Activated CD8-positive, alpha-beta memory T cell treated with anti-CD3 and anti-CD28 coated beads, Interleukin-2, amount 50 U/mL, for 24 hours (primary cell): ENCODE measurements at regions not wholly inside any gene's neighbourhood (a gene's known extent, or its start where the extent isn't known, plus 50 kb on each side); places are given as distances from the start of the nearest gene placed in this dataset.
"Not testable (repeated sequence)": the region's sequence is repeated elsewhere in the genome, so short reads cannot be mapped to it uniquely, and the experiment has no call there.

Experiments
- DNase-seq: peaks from one replicate; pipeline ENCODE4 v3.0.0-alpha.2; 2020; ENCODE audit errors: extremely low read depth

GRCh38 chr12:116430911-116431565, 128.1 kb upstream of the MAP1LC3B2 start:
- DNase-seq, result no peak

DNA sequence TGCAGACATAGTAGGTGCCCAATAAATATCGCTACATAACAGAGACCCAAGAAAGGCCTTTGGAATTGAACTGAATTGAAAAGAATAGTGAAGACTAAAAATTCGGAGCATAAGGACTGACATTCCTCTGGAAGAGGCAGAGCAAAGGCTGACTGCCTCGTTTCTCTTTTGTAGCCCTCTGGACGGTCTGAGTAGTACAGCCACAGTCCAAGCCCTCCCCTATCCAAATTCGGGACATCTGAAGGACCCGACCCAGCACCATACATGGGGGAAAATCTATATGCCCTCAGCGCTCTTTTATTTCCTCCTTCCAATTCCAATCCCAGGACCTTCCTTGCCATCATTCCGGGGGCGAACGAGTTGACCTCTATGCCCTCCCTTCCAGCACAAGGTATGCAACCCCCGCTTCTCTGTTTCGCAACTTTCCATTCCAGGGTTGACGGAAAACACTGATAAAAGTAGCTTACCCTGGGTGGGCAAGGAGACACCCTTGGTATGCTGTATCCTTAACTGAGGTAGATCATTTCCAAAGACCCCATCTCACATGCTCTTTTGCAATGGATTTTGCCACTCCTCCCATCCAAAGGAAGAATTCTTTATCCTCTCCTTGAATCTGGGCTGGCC, 127.4 kb upstream of the MAP1LC3B2 start:
- DNase-seq, result no peak

DNA sequence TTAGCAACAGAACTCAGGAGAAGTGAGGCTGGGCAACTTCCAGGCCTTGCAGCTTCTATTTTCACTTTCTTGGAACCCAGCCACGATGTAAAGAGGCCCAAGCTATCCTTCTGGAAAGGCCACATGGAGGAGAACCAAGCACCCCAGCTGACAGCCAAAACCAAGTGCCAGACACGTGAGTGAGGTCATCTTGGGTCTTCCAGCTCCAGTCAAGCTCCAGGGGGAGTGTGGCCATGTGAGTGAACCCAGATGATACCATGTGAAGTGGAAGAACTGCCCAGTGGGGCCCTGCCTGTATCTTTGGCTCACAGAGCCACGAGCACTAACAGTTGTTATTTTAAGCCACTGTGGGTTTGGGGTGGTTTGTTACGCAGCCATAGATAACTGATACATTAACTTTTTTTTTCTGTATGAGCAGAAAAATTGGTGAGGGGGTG, 126.8 kb upstream of the MAP1LC3B2 start:
- no peak for DNase-seq

DNA sequence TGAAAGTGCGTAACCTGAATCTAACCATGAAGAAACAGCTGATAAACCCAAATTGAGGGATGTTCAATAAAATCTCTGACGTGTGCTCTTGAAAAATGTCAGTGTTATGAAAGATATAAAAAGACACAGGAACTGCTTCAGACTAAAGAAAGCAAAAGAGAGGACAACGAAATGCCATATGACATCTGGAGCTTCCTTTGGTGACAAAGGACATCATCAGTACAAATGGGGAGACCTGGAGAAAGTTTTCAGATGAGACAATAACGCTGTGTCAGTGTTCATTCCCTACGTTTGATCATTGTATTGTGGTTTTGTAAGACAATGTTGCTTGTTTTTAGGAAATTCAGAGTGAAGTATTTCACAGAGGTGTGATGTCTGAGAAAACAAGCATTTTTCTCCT, 125.9 kb upstream of the MAP1LC3B2 start:
- no peak for DNase-seq

DNA sequence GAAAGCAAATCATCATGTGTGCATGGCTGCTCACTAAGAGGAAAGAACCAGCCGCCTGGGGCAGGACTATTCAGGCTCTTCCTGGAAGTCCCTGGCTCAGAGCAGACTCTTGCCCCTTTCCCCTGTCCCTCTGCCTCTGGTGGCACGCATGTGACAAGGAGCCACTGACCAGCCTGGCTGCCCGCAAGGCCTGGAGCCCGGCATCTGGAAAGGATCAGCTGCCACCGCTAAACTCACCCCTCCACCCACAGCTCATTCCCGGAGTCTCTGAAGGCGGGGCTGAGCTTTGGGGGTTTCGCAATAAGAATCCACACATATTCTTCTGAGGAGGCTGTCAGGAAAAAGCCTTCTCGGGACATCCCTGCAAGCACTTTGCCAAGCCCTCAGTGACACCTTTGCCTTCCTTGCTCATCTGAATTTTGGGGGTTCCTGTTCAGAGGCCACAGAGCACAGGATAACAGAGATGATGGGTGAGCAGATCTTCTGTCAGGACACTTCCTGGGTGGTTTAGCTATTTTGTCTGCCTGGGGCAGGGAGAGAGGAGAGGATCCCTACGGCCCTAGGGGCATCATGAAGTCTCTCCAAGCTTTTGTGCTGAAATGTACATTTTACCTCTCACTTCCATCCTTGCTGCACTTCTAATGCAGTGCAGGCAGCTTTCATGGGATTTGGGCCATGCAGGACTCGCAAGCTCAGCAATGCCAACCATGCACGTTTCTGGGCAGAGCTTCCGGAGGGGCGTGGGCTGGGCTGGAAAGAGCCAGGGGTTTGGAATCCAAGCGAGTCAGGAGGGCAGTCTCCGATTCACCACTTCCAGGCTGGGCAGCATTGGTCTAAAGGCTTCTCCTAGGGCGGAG, 124.8 kb upstream of the MAP1LC3B2 start:
- DNase-seq, result no peak

GRCh38 chr12:116435984-116436383, 123.2 kb upstream of the MAP1LC3B2 start:
- DNase-seq, result no peak

GRCh38 chr12:116436561-116437249, 122.5 kb upstream of the MAP1LC3B2 start:
- no peak for DNase-seq

- no peak for DNase-seq
Observed at GRCh38 chr12:116441292-116441691, 117.9 kb upstream of the MAP1LC3B2 start.

DNA sequence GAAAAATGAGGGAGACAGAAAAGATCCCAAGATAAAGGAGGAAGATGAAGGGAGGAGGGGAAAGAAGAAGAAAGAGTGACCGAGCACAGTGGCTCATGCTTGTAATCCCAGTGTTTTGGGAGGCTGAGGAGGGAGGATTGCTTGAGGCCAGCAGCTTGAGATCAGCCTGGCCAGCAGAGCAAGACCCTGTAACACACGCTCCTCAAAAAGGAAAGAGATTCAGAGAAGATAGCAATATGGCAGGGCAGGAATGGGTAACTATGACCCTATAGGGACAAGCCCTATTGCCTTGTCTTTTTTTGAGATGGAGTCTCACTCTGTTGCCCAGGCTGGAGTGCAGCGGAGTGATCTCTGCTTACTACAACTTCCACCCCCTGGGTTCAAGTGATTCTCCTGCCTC, 116.9 kb upstream of the MAP1LC3B2 start:
- no peak for DNase-seq

DNA sequence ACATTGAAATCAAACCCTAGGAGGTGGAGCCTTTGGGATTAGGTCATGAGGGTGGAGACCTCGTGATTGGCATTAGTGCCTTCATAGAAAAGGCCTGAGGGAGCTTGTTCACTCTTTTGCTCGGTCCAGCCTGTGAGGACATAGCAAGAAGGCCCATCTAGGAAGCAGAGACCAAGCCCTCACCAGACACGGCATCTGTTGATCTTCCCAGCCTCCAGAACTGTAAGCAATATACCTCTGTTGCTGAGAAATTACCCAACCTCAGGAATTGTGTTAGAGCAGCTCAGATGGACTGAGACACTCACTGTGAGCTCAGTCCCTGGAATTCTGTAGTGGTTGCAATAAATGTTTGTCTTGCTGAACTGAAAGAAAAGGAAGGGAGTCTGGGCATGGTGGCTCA, 116.2 kb upstream of the MAP1LC3B2 start:
- no peak for DNase-seq

DNA sequence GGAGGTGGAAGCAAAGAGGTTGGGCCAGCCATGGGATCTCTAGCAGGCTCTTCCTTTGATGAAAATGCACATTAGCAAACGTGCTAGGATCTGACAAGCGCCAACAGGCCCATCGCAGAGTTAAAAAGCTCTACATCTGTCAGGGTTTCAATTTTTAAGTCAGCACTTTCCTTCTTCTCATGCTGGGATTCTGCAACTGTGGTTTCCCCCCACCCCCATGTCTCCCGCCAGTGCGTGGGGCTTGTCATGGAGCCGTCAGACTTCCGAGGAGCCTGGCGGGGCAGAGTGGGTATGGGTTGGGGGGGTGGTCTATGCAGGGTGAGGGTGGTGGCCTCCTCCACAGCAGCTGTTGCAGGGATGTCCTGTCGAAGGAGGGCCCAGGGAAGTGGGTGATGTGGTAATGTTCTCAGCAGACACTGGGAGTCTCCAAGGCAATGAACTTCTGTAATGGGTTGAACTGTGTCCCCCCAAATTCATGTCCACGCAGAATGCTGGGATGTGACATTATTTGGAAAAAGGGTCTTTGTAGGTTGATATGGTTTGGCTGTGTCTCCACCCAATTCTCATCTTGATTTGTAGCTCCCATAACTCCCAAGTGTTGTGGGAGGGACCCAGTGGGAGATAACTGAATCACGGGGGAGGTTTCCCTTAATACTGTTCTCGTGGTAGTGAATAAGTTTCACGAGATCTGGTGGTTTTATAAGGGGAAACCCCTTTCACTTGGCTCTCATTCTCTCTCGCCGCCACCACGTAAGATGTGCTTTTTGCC, 115.2 kb upstream of the MAP1LC3B2 start:
- no peak for DNase-seq

DNA sequence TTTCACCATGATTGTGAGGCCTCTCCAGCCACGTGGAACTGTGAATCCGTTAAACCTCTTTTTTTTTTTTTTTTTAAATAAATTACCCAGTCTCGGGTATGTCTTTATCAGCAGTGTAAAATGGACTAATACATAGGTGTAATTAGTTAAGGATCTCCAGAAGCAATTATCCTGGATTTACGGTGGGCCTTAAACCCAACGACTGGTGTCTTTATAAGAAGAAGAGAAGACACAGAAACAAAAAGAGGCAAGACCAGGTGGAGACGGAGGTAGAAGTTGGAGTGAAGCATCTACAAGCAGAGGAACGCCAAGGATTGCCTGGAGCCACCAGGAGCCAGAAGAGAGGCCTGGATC, 114.6 kb upstream of the MAP1LC3B2 start:
- DNase-seq, result no peak

DNA sequence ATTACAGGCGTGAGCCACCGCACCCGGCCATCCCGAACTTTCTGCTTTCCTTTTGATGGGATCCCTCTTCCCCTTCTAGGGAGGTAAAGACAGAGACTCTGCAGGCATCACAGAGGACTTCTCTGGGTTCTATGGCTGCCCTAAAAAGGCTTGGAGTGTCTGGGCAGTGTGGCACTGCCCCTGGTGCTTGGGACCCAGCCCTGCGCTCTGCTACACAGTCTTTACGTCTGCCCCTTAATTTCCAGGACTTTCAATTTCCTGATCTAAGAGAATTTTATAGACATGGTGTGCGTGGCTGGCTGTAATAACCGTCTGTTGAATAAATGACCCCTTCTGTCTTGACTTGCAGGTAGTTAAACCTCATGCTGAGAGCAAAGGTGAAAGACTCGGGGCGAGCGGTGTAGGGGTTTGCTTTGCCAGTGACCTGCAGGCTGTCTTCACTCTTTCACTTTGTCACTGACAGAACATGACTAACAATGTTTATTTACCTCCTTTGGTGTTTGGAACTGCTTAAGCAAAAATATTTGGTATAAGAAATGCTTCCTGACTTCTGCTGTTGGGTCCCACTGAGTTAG, 110.9 kb upstream of the MAP1LC3B2 start:
- DNase-seq, result no peak

DNA sequence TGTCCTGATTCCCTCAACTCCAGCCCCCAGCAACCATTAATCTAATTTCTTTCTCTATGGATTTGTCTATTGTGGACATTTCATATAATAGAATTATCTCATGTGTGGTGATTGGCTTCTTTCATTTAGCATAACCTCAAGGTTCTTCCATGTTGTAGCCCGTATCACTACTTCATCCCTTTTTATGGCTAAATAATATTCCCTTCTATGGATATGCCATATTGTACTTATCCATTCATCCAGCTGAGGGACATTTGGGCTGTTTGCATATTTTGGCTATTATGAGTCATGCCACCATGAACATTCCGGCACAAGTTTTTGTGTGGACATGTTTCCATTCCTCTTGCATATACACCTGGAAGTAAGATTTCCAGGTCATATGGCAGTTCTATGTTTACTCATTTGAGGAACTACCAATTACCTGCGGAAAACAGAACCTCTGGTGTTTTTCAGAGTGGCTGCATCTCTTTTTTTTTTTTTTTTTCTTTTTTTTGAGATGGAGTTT, 108.7 kb upstream of the MAP1LC3B2 start:
- DNase-seq, result no peak

GRCh38 chr12:116452975-116453374, 106.2 kb upstream of the MAP1LC3B2 start:
- not testable (repeated sequence) for DNase-seq

DNA sequence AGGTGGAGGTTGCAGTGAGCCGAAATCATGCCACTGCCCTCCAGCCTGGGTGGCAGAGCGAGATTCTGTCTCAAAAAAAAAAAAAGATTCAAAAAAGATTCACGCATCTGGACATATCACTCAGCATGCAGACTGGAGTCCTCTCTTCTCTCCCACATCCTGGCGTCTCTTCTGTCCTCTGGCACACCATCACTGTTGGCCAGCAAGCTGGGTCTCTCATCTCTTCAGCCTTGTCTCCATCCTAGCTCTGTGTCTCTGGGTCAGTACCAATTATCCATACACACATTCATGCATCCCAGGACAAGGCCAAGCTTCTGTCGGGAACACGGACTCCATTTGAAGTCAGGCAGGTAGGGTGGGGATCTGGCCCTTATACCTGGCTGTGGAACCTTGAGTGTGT, 105.5 kb upstream of the MAP1LC3B2 start:
- DNase-seq, result no peak

DNA sequence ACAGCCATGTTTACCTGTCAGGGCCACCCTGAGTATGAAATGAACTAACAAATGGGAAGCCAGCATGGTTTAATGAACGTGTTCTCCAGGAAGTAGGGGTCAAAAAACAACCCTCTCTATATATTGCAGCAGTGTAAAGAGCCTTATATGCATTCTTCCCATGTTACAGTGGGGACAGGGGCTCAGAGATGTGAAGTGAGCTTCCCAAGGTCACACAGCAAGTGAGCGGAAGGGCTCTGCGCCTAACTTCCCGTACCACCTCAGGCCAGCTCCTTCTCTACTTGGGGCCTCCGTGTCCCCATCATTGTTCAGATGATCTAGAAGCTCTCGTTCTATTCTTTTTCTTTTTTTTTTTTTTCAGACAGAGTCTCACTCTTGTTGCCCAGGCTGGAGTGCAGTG, 105.1 kb upstream of the MAP1LC3B2 start:
- no peak for DNase-seq

DNA sequence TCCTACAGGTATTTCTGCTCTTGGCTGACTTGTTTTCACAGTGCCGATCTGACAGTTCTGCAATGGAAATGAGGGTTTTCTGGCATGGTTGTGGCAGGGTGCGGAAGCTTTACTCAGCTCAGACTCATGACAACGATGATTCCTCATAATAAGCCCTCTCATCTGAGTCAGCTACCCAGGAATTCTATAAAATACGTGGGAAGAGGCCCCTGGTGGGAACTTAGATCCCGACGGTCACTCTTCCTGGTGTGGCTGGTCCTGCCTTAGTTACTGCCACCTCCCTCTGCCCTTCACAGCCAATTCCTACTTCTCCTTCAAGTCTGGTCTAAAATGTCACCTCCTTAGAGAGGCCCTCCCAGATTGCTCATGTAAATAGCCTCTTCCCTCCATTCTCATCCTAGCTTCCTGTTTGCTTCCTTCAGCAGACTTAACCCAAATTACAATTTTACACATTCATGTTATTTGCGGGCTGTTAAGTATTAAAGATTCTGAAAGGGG, 104.2 kb upstream of the MAP1LC3B2 start:
- DNase-seq, result no peak

GRCh38 chr12:116455540-116456329, 103.4 kb upstream of the MAP1LC3B2 start:
- no peak for DNase-seq
